ENCODE measurements at regions not wholly inside any gene's neighbourhood (a gene's known extent, or its start where the extent isn't known, plus 50 kb on each side); places are given as distances from the start of the nearest gene placed in this dataset.

DNA sequence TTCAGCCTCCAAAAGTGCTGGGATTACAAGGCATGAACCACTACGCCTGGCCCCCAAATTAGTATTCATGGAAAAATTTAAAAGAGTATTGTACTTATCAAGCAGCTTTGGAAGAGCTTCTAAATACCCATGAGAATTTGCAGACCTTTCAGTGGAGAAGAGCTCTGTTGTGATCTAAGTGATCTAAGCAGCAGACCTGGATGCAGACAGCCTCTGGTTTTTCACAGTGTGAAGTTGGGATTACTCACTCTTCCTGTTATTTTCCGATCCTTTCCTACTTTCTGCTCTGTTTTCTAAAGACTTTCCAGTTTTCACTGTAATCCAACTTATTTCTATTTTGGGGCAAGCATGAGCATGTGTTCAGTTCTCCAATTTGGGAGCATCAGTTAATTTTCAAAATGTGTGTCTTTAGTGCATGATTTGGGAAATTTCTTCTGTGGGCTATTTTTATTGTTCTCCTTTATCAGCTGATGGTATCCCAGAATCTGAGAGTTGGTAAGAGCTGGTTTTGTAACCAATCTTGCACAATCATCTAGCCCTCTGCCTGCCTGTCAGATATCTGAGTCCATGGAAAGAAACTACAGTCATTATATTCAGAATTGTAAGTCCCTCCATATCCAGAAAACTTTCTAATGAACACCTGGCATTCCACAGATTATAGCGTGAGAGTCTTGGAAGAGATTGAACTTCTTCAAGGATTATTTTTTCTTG is 207.7 kb upstream of the DTNBP1 start:
- TF ChIP-seq, protein P1, sequence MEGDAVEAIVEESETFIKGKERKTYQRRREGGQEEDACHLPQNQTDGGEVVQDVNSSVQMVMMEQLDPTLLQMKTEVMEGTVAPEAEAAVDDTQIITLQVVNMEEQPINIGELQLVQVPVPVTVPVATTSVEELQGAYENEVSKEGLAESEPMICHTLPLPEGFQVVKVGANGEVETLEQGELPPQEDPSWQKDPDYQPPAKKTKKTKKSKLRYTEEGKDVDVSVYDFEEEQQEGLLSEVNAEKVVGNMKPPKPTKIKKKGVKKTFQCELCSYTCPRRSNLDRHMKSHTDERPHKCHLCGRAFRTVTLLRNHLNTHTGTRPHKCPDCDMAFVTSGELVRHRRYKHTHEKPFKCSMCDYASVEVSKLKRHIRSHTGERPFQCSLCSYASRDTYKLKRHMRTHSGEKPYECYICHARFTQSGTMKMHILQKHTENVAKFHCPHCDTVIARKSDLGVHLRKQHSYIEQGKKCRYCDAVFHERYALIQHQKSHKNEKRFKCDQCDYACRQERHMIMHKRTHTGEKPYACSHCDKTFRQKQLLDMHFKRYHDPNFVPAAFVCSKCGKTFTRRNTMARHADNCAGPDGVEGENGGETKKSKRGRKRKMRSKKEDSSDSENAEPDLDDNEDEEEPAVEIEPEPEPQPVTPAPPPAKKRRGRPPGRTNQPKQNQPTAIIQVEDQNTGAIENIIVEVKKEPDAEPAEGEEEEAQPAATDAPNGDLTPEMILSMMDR (IDR thresholded peaks at IDR 0.05): no peak
- no peak for TF ChIP-seq POLR2A (IDR thresholded peaks at IDR 0.05)
- TF ChIP-seq POLR2AphosphoS5 (IDR thresholded peaks at IDR 0.05): no peak

All from breast epithelium (tissue), 3 donors.